ENCODE measurements at regions not wholly inside any gene's neighbourhood (a gene's known extent, or its start where the extent isn't known, plus 50 kb on each side); places are given as distances from the start of the nearest gene placed in this dataset.

- TF ChIP-seq, protein P1, sequence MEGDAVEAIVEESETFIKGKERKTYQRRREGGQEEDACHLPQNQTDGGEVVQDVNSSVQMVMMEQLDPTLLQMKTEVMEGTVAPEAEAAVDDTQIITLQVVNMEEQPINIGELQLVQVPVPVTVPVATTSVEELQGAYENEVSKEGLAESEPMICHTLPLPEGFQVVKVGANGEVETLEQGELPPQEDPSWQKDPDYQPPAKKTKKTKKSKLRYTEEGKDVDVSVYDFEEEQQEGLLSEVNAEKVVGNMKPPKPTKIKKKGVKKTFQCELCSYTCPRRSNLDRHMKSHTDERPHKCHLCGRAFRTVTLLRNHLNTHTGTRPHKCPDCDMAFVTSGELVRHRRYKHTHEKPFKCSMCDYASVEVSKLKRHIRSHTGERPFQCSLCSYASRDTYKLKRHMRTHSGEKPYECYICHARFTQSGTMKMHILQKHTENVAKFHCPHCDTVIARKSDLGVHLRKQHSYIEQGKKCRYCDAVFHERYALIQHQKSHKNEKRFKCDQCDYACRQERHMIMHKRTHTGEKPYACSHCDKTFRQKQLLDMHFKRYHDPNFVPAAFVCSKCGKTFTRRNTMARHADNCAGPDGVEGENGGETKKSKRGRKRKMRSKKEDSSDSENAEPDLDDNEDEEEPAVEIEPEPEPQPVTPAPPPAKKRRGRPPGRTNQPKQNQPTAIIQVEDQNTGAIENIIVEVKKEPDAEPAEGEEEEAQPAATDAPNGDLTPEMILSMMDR (IDR thresholded peaks at IDR 0.05): no peak
- no peak for TF ChIP-seq POLR2A (IDR thresholded peaks at IDR 0.05)
These were observed 1072.3 kb downstream of the CDY2B start for GRCh38 chrY:16807713-16808112.
